SK-N-SH (cell line): ENCODE measurements at regions not wholly inside any gene's neighbourhood (a gene's known extent, or its start where the extent isn't known, plus 50 kb on each side); places are given as distances from the start of the nearest gene placed in this dataset.

Experiments
- ELF1 ChIP-seq: IDR thresholded peaks from 2 replicates; pipeline ENCODE4 v1.4.0; 2012
- FOXJ3 ChIP-seq: sonication (generic); formaldehyde crosslinking; IDR thresholded peaks from 2 replicates; pipeline ENCODE4 v1.5.1; 2020; ENCODE audit warnings: mild to moderate bottlenecking, missing genetic modification reagents
- FOXM1 ChIP-seq: IDR thresholded peaks from 2 replicates; pipeline ENCODE4 v1.4.0; 2012; ENCODE audit warnings: low read depth, mild to moderate bottlenecking
- GABPA ChIP-seq: IDR thresholded peaks from 2 replicates; pipeline ENCODE4 v1.4.0; 2012; ENCODE audit warnings: low read depth, mild to moderate bottlenecking
- JUND ChIP-seq: IDR thresholded peaks from 2 replicates; pipeline ENCODE4 v1.4.0; 2012
- PBX3 ChIP-seq: IDR thresholded peaks from 2 replicates; pipeline ENCODE4; 2012
- POLR2AphosphoS5 ChIP-seq: IDR thresholded peaks from 2 replicates; pipeline ENCODE4 v1.6.1; 2012; ENCODE audit warnings: low read depth, low read length
- TCF12 ChIP-seq: IDR thresholded peaks from 2 replicates; pipeline ENCODE4 v1.4.0; 2012
- USF1 ChIP-seq: IDR thresholded peaks from 2 replicates; pipeline ENCODE4 v1.4.0; 2012; ENCODE audit warnings: low read depth, borderline replicate concordance
- TF ChIP-seq, protein P1 (sequence below): IDR thresholded peaks from 2 replicates; pipeline ENCODE4 v1.6.1; 2012; ENCODE audit warnings: mild to moderate bottlenecking, low read depth, low read length, moderate library complexity
- TF ChIP-seq, protein P2 (sequence below): fragments of 200-600 bp; sonication (generic); IDR thresholded peaks from 2 replicates; pipeline ENCODE4 v1.6.1; 2017; ENCODE audit warnings: antibody characterized with exemption, mild to moderate bottlenecking, moderate library complexity
- TF ChIP-seq, protein P3 (sequence below): fragments of 150-350 bp; IDR thresholded peaks from 2 replicates; pipeline ENCODE4 v1.6.1; 2016; ENCODE audit warnings: mild to moderate bottlenecking, low read depth, low read length
- TF ChIP-seq, protein P4 (sequence below): IDR thresholded peaks from 2 replicates; pipeline ENCODE4 v1.4.0; 2012; ENCODE audit warnings: low read depth, borderline replicate concordance

DNA sequence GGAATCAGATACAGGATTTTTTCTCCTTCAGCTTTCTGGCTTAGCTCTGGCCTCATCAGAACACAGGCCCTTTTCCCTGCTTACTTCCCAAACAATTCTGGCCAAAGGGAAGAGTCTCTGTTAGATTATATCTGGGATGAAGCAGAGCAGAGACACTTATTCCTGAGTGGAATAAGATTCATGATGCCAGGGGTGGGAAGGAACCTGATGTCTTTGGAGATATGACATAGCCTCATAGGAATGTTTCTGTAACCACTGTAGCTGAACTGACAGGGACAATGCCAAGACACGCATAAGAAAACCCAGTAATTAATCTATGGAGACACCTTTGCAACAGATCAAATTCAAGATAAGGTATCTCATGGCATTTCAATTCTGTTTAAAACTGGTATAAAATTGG is 177.1 kb upstream of the RAG2 start (continued):
- TF ChIP-seq USF1: 0 out of 2 replicates have a peak, but pooled peaks have one; percentile 8
- TF ChIP-seq ELF1: no peak
- TF ChIP-seq, protein P1, sequence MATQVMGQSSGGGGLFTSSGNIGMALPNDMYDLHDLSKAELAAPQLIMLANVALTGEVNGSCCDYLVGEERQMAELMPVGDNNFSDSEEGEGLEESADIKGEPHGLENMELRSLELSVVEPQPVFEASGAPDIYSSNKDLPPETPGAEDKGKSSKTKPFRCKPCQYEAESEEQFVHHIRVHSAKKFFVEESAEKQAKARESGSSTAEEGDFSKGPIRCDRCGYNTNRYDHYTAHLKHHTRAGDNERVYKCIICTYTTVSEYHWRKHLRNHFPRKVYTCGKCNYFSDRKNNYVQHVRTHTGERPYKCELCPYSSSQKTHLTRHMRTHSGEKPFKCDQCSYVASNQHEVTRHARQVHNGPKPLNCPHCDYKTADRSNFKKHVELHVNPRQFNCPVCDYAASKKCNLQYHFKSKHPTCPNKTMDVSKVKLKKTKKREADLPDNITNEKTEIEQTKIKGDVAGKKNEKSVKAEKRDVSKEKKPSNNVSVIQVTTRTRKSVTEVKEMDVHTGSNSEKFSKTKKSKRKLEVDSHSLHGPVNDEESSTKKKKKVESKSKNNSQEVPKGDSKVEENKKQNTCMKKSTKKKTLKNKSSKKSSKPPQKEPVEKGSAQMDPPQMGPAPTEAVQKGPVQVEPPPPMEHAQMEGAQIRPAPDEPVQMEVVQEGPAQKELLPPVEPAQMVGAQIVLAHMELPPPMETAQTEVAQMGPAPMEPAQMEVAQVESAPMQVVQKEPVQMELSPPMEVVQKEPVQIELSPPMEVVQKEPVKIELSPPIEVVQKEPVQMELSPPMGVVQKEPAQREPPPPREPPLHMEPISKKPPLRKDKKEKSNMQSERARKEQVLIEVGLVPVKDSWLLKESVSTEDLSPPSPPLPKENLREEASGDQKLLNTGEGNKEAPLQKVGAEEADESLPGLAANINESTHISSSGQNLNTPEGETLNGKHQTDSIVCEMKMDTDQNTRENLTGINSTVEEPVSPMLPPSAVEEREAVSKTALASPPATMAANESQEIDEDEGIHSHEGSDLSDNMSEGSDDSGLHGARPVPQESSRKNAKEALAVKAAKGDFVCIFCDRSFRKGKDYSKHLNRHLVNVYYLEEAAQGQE: no peak; the same call in 1 of the 2 replicates
- TF ChIP-seq GABPA: no peak
- no peak for TF ChIP-seq FOXJ3 (CRISPR knock-in tag)
- TF ChIP-seq JUND: peak; percentile 99
- peak; percentile 98 for TF ChIP-seq PBX3
- TF ChIP-seq, protein P2, sequence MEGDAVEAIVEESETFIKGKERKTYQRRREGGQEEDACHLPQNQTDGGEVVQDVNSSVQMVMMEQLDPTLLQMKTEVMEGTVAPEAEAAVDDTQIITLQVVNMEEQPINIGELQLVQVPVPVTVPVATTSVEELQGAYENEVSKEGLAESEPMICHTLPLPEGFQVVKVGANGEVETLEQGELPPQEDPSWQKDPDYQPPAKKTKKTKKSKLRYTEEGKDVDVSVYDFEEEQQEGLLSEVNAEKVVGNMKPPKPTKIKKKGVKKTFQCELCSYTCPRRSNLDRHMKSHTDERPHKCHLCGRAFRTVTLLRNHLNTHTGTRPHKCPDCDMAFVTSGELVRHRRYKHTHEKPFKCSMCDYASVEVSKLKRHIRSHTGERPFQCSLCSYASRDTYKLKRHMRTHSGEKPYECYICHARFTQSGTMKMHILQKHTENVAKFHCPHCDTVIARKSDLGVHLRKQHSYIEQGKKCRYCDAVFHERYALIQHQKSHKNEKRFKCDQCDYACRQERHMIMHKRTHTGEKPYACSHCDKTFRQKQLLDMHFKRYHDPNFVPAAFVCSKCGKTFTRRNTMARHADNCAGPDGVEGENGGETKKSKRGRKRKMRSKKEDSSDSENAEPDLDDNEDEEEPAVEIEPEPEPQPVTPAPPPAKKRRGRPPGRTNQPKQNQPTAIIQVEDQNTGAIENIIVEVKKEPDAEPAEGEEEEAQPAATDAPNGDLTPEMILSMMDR: no peak
- TF ChIP-seq POLR2AphosphoS5: no peak
- TF ChIP-seq, protein P3, sequence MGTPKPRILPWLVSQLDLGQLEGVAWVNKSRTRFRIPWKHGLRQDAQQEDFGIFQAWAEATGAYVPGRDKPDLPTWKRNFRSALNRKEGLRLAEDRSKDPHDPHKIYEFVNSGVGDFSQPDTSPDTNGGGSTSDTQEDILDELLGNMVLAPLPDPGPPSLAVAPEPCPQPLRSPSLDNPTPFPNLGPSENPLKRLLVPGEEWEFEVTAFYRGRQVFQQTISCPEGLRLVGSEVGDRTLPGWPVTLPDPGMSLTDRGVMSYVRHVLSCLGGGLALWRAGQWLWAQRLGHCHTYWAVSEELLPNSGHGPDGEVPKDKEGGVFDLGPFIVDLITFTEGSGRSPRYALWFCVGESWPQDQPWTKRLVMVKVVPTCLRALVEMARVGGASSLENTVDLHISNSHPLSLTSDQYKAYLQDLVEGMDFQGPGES: no peak
- TF ChIP-seq TCF12: peak; percentile 98
- TF ChIP-seq, protein P4, sequence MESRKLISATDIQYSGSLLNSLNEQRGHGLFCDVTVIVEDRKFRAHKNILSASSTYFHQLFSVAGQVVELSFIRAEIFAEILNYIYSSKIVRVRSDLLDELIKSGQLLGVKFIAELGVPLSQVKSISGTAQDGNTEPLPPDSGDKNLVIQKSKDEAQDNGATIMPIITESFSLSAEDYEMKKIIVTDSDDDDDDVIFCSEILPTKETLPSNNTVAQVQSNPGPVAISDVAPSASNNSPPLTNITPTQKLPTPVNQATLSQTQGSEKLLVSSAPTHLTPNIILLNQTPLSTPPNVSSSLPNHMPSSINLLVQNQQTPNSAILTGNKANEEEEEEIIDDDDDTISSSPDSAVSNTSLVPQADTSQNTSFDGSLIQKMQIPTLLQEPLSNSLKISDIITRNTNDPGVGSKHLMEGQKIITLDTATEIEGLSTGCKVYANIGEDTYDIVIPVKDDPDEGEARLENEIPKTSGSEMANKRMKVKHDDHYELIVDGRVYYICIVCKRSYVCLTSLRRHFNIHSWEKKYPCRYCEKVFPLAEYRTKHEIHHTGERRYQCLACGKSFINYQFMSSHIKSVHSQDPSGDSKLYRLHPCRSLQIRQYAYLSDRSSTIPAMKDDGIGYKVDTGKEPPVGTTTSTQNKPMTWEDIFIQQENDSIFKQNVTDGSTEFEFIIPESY: peak; percentile 80
- TF ChIP-seq FOXM1: peak; percentile 97
